GM23338 (cell line): ENCODE measurements at regions not wholly inside any gene's neighbourhood (a gene's known extent, or its start where the extent isn't known, plus 50 kb on each side); places are given as distances from the start of the nearest gene placed in this dataset.

Experiments
- ATAC-seq: fragments of 200-7000 bp; cut with Tn5 transposase; 3 replicates; pipeline ENCODE4 v1.9.1; 2020
- DNase-seq: peaks from one replicate; pipeline ENCODE4 v3.0.0-alpha.2; 2015; ENCODE audit warnings: low spot score
- H2AFZ ChIP-seq: fragments of 200-600 bp; sonication (generic); 2 replicates; pipeline ENCODE4 v1.8.0; 2016; ENCODE audit warnings: antibody characterized with exemption, mild to moderate bottlenecking, moderate library complexity
- H3F3A ChIP-seq: fragments of 200-600 bp; sonication (generic); replicated peaks from 2 replicates; pipeline ENCODE4 v1.8.0; 2017; ENCODE audit warnings: antibody characterized with exemption, mixed run types, low read depth
- H3K27ac ChIP-seq: fragments of 200-600 bp; sonication (generic); 2 replicates; pipeline ENCODE4 v1.6.1; 2016; ENCODE audit warnings: low read depth
- H3K27me3 ChIP-seq: fragments of 200-600 bp; sonication (generic); 2 replicates; pipeline ENCODE4 v1.8.0; 2016; ENCODE audit warnings: mild to moderate bottlenecking, mixed run types, moderate library complexity; ENCODE audit not compliant: insufficient read depth
- H3K36me3 ChIP-seq: fragments of 200-600 bp; sonication (generic); 2 replicates; pipeline ENCODE4 v1.8.0; 2016; ENCODE audit warnings: mild to moderate bottlenecking; ENCODE audit not compliant: insufficient read depth
- H3K4me1 ChIP-seq: fragments of 200-600 bp; sonication (generic); 2 replicates; pipeline ENCODE4 v1.8.0; 2016; ENCODE audit warnings: mild to moderate bottlenecking, moderate library complexity; ENCODE audit not compliant: insufficient read depth
- H3K4me2 ChIP-seq: fragments of 200-600 bp; sonication (generic); 2 replicates; pipeline ENCODE4 v1.7.1; 2017; ENCODE audit warnings: mixed run types
- H3K4me3 ChIP-seq: fragments of 200-600 bp; sonication (generic); 2 replicates; pipeline ENCODE4 v1.6.1; 2016; ENCODE audit warnings: mixed run types
- H3K79me2 ChIP-seq: fragments of 200-600 bp; sonication (generic); replicated peaks from 2 replicates; pipeline ENCODE4 v1.8.0; 2017; ENCODE audit warnings: mild to moderate bottlenecking; ENCODE audit not compliant: insufficient read depth
- H3K9me2 ChIP-seq: fragments of 200-600 bp; sonication (generic); 2 replicates; pipeline ENCODE4 v1.8.0; 2017; ENCODE audit not compliant: insufficient read depth
- H4K20me1 ChIP-seq: fragments of 200-600 bp; sonication (generic); replicated peaks from 2 replicates; pipeline ENCODE4 v1.8.0; 2017; ENCODE audit warnings: mild to moderate bottlenecking; ENCODE audit not compliant: insufficient read depth
- H3K27ac Mint-ChIP-seq: 2 replicates; pipeline ENCODE4 v1.8.0; 2020; ENCODE audit warnings: inconsistent platforms, mild to moderate bottlenecking, moderate library complexity, mixed read lengths
- H3K27me3 Mint-ChIP-seq: 3 replicates; pipeline ENCODE4 v1.8.0; 2022; ENCODE audit warnings: low read depth, mild to moderate bottlenecking, moderate library complexity, mixed read lengths, inconsistent platforms; ENCODE audit not compliant: insufficient read depth, poor library complexity
- H3K36me3 Mint-ChIP-seq: 3 replicates; pipeline ENCODE4 v1.8.0; 2021; ENCODE audit warnings: low read depth, mild to moderate bottlenecking, inconsistent platforms, moderate library complexity, mixed read lengths
- H3K4me1 Mint-ChIP-seq: 3 replicates; pipeline ENCODE4 v1.8.0; 2020; ENCODE audit warnings: mild to moderate bottlenecking, inconsistent platforms, mixed read lengths
- H3K4me3 Mint-ChIP-seq: 3 replicates; pipeline ENCODE4 v1.8.0; 2021; ENCODE audit warnings: moderate library complexity, mild to moderate bottlenecking, inconsistent platforms, mixed read lengths
- H3K9me3 Mint-ChIP-seq: 3 replicates; pipeline ENCODE4 v1.8.0; 2020; ENCODE audit warnings: moderate library complexity, mild to moderate bottlenecking, inconsistent platforms, mixed read lengths
- CTCF ChIP-seq, 2 experiments: fragments of 200-600 bp in 1 of 2; sonication (generic) in 1 of 2; conservative IDR thresholded peaks; 2 replicates each; pipeline versions ENCODE4 v1.5.1 to v1.6.1; 2016 to 2017; ENCODE audit warnings: antibody characterized with exemption in 2 of 2, low read depth in 2 of 2, mild to moderate bottlenecking in 2 of 2, moderate library complexity in 1 of 2
- EZH2 ChIP-seq: fragments of 200-600 bp; sonication (generic); IDR thresholded peaks from one replicate; pipeline ENCODE4 v1.8.0; 2017; ENCODE audit warnings: antibody characterized with exemption, mild to moderate bottlenecking, low read depth; ENCODE audit not compliant: unreplicated experiment
- EZH2phosphoT487 ChIP-seq: fragments of 200-600 bp; sonication (generic); IDR thresholded peaks from one replicate; pipeline ENCODE4 v1.8.1; 2018; ENCODE audit warnings: antibody characterized with exemption; ENCODE audit not compliant: unreplicated experiment
- JUNB ChIP-seq: IDR thresholded peaks from one replicate; pipeline ENCODE4 v1.6.1; 2016; ENCODE audit warnings: antibody characterized with exemption; ENCODE audit not compliant: unreplicated experiment
- NANOG ChIP-seq: IDR thresholded peaks from 2 replicates; pipeline ENCODE4 v1.6.1; 2016; ENCODE audit warnings: antibody characterized with exemption, borderline replicate concordance
- POLR2AphosphoS5 ChIP-seq: IDR thresholded peaks from 2 replicates; pipeline ENCODE4 v1.6.1; 2016; ENCODE audit warnings: antibody characterized with exemption, low read depth
- REST ChIP-seq: IDR thresholded peaks from one replicate; pipeline ENCODE4 v1.6.1; 2018; ENCODE audit warnings: antibody characterized with exemption; ENCODE audit not compliant: unreplicated experiment
- STAT1 ChIP-seq: IDR thresholded peaks from one replicate; pipeline ENCODE4 v1.6.1; 2016; ENCODE audit warnings: antibody characterized with exemption; ENCODE audit not compliant: unreplicated experiment
- ZNF114 ChIP-seq: fragments of 250-450 bp; sonication (Bioruptor Pico); IDR thresholded peaks from 2 replicates; pipeline ENCODE4 v1.5.0; 2020; ENCODE audit warnings: mild to moderate bottlenecking, moderate library complexity

DNA sequence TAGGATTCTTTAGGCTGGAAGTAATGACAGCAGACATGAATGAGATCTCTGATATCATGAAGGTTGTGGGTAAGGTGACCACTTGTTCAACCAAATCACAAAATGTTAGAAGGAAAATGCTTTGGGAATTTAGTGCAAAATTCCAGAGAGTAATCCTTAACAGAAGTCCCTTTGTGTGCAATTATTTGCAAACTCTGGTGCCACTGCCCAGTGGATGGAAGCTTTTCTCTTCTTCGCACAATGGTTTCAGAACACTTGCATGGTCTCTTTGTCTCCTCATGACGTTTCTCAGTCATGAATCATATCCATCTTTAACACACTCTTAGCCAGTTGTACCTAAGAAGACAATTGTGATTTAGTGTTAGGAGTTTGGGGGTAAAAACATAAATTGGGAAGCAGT is 570.4 kb upstream of the ANKRD30A start:
- H3K4me1 ChIP-seq, result no peaks in the 10 kb centered on the region
- H3K4me3 ChIP-seq, result no peak overlapping the region
- Mint-ChIP-seq H3K27ac (no peak overlapping the region), H3K4me3 (no peak overlapping the region), H3K36me3 (no peaks in the 10 kb centered on the region), H3K27me3 (no peaks in the 10 kb centered on the region), H3K4me1 (no peaks in the 10 kb centered on the region), H3K9me3 (no peaks in the 10 kb centered on the region)
- ATAC-seq (no peak), DNase-seq (no peak)
- no peaks in the 10 kb centered on the region for H3K79me2 ChIP-seq
- H3K4me2 ChIP-seq, result no peak overlapping the region
- H2AFZ ChIP-seq, result no peak overlapping the region
- H3K36me3 ChIP-seq, result no peaks in the 10 kb centered on the region
- TF ChIP-seq STAT1 (no peak), REST (no peak)
- no peak overlapping the region for H3K27ac ChIP-seq
- no peaks in the 10 kb centered on the region for H3F3A ChIP-seq
- H3K9me2 ChIP-seq, result no peaks in the 10 kb centered on the region; the same call in 1 of the 2 replicates
- no peaks in the 10 kb centered on the region for H4K20me1 ChIP-seq
- no peaks in the 10 kb centered on the region for H3K27me3 ChIP-seq

DNA sequence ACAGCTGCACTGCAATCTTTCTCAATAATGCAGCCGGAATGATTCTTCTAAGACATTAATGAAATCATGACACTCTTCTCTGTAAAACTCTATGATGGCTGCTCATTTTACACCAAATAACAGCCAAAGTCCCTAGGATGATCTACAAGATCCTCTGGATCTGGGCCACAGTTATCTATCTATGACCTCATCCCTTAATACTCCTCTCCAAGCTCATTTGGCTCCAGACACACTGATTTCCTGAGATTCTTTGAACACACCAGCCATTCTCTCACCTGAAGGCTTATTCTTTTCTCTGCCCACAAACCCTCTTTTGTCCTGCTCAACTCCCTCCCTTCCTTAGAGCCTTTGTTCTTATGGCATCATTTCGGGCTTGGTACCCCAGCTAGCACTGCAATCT is 577.4 kb upstream of the ANKRD30A start:
- no peaks in the 10 kb centered on the region for H3K36me3 ChIP-seq
- no peaks in the 10 kb centered on the region for H3K4me1 ChIP-seq
- no peak overlapping the region for H3K4me2 ChIP-seq
- no peak overlapping the region for H2AFZ ChIP-seq
- no peak overlapping the region for H3K4me3 Mint-ChIP-seq
- H3K4me1 Mint-ChIP-seq, result no peaks in the 10 kb centered on the region
- H3K27me3 Mint-ChIP-seq, result peaks cover 1% of the 10 kb centered on the region
- no peaks in the 10 kb centered on the region for H3K79me2 ChIP-seq
- H3K9me3 Mint-ChIP-seq, result 0 out of 3 replicates have a peak, but pooled peaks cover 3% of the 10 kb centered on the region
- ATAC-seq (no peak), DNase-seq (no peak)
- H3K9me2 ChIP-seq, result no peaks in the 10 kb centered on the region
- no peaks in the 10 kb centered on the region for H3F3A ChIP-seq
- no peaks in the 10 kb centered on the region for H4K20me1 ChIP-seq
- H3K36me3 Mint-ChIP-seq, result no peaks in the 10 kb centered on the region
- H3K27me3 ChIP-seq, result no peaks in the 10 kb centered on the region
- H3K27ac Mint-ChIP-seq, result no peak overlapping the region
- no peak overlapping the region for H3K4me3 ChIP-seq
- H3K27ac ChIP-seq, result no peak overlapping the region
- TF ChIP-seq REST (no peak), CTCF (conservative IDR thresholded peaks at IDR 0.05; ENCODE audit: low read depth in 2 of 2) (no peak), JUNB (no peak), EZH2phosphoT487 (no peak), ZNF114 (CRISPR knock-in tag) (no peak), STAT1 (no peak), POLR2AphosphoS5 (no peak), NANOG (no peak), EZH2 (no peak)
